ENCODE measurements at regions not wholly inside any gene's neighbourhood (a gene's known extent, or its start where the extent isn't known, plus 50 kb on each side); places are given as distances from the start of the nearest gene placed in this dataset.
A peak's percentile ranks its signal among the peaks of the same experiment; 100 is the strongest.

DNA sequence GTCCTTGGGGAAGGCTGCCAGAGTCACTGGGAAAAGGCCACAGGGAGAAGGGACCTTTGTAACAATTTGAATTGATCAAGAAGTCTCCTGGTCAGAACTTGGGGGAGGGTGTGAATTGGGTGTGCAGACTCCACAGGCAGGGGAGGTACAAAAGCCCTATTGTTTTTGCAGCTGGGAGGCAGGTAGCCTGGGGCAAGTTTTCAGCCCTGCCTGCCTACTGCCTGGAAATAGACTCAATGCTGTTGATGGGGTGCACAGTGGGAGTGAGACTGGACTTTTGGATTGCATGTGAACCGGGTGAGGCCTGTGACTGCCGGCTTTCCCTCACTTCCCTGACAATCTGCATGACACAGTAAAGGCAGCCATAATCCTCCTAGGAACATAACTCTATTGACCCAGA, 947.0 kb downstream of the REEP3 start (continued):
- no peak for TF ChIP-seq ZNF580 (tag by site-specific recombination; IDR thresholded peaks at IDR 0.05)
- TF ChIP-seq HOXD13 (CRISPR knock-in tag; IDR thresholded peaks at IDR 0.05; ENCODE audit: borderline replicate concordance), result no peak
- no peak for TF ChIP-seq ZNF48 (tag by site-specific recombination; IDR thresholded peaks at IDR 0.05)
- TF ChIP-seq ZNF837 (tag by site-specific recombination; IDR thresholded peaks at IDR 0.05), result no peak
- no peak for TF ChIP-seq OVOL3 (tag by site-specific recombination; IDR thresholded peaks at IDR 0.05)
- no peak for TF ChIP-seq MYNN (tag by site-specific recombination; IDR thresholded peaks at IDR 0.05; ENCODE audit: borderline replicate concordance)

GRCh38 chr10:64476506-64476905, 955.3 kb downstream of the REEP3 start:
- H3K4me3 ChIP-seq (ENCODE audit: low read depth, low read length), result no peak overlapping the region
- ChIA-PET CTCF (no interaction called here), POLR2A (no interaction called here)
- TF ChIP-seq ZNF580 (tag by site-specific recombination; IDR thresholded peaks at IDR 0.05) (no peak), ZNF112 (tag by site-specific recombination; IDR thresholded peaks at IDR 0.05) (no peak), SP2 (tag by site-specific recombination; IDR thresholded peaks at IDR 0.05) (no peak), ZXDB (tag by site-specific recombination; IDR thresholded peaks at IDR 0.05) (no peak), ZNF623 (tag by site-specific recombination; IDR thresholded peaks at IDR 0.05) (no peak), ZNF248 (tag by site-specific recombination; IDR thresholded peaks at IDR 0.05) (no peak), OSR2 (tag by site-specific recombination; IDR thresholded peaks at IDR 0.05) (no peak), SALL2 (tag by site-specific recombination; IDR thresholded peaks at IDR 0.05; ENCODE audit: borderline replicate concordance) (no peak), WT1 (tag by site-specific recombination; IDR thresholded peaks at IDR 0.05) (no peak), ZNF843 (tag by site-specific recombination; IDR thresholded peaks at IDR 0.05) (no peak), GLI2 (tag by site-specific recombination; IDR thresholded peaks at IDR 0.05; ENCODE audit: borderline replicate concordance, low read depth) (no peak), MEIS1 (CRISPR knock-in tag; IDR thresholded peaks at IDR 0.05; ENCODE audit: borderline replicate concordance) (no peak), ZNF48 (tag by site-specific recombination; IDR thresholded peaks at IDR 0.05) (no peak), ZNF558 (tag by site-specific recombination; IDR thresholded peaks at IDR 0.05) (no peak)
- TF ChIP-seq, protein P1, sequence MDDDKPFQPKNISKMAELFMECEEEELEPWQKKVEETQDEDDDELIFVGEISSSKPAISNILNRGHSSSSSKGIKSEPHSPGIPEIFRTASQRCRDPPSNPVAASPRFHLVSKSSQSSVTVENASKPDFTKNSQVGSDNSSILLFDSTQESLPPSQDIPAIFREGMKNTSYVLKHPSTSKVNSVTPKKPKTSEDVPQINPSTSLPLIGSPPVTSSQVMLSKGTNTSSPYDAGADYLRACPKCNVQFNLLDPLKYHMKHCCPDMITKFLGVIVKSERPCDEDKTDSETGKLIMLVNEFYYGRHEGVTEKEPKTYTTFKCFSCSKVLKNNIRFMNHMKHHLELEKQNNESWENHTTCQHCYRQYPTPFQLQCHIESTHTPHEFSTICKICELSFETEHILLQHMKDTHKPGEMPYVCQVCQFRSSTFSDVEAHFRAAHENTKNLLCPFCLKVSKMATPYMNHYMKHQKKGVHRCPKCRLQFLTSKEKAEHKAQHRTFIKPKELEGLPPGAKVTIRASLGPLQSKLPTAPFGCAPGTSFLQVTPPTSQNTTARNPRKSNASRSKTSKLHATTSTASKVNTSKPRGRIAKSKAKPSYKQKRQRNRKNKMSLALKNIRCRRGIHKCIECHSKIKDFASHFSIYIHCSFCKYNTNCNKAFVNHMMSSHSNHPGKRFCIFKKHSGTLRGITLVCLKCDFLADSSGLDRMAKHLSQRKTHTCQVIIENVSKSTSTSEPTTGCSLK (tag by site-specific recombination; IDR thresholded peaks at IDR 0.05), result no peak
- TF ChIP-seq, protein P2, sequence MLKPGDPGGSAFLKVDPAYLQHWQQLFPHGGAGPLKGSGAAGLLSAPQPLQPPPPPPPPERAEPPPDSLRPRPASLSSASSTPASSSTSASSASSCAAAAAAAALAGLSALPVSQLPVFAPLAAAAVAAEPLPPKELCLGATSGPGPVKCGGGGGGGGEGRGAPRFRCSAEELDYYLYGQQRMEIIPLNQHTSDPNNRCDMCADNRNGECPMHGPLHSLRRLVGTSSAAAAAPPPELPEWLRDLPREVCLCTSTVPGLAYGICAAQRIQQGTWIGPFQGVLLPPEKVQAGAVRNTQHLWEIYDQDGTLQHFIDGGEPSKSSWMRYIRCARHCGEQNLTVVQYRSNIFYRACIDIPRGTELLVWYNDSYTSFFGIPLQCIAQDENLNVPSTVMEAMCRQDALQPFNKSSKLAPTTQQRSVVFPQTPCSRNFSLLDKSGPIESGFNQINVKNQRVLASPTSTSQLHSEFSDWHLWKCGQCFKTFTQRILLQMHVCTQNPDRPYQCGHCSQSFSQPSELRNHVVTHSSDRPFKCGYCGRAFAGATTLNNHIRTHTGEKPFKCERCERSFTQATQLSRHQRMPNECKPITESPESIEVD (tag by site-specific recombination; IDR thresholded peaks at IDR 0.05), result no peak
- H3K9me3 ChIP-seq (ENCODE audit: control insufficient read depth, insufficient read depth, low read depth, low read length), result no peaks in the 10 kb centered on the region
- no peaks in the 10 kb centered on the region for H3K4me1 ChIP-seq (ENCODE audit: control insufficient read depth, insufficient read depth, low read length)
- no peaks in the 10 kb centered on the region for H3K36me3 ChIP-seq (ENCODE audit: control insufficient read depth in 2 of 2, insufficient read depth in 1 of 2, low read length in 2 of 2)
- H3K27ac ChIP-seq (ENCODE audit: extremely low read depth, low read depth, low read length), result no peak overlapping the region

GRCh38 chr10:64477791-64478190, 956.6 kb downstream of the REEP3 start:
- no peaks in the 10 kb centered on the region for H3K4me1 ChIP-seq (ENCODE audit: control insufficient read depth, insufficient read depth, low read length)
- CTCF ChIA-PET, result no interaction called here

More at GRCh38 chr10:64477791-64478190, 956.6 kb downstream of the REEP3 start:
- POLR2A ChIA-PET, result no interaction called here
- H3K36me3 ChIP-seq (ENCODE audit: control insufficient read depth in 2 of 2, insufficient read depth in 1 of 2, low read length in 2 of 2), result no peaks in the 10 kb centered on the region
- TF ChIP-seq ZNF76 (tag by site-specific recombination; IDR thresholded peaks at IDR 0.05; ENCODE audit: borderline replicate concordance, low read depth), result no peak
- no peak for TF ChIP-seq BCL11B (tag by site-specific recombination; IDR thresholded peaks at IDR 0.05; ENCODE audit: low read depth)
- no peak for TF ChIP-seq ZNF302 (tag by site-specific recombination; IDR thresholded peaks at IDR 0.05; ENCODE audit: low read depth)
- no peak for TF ChIP-seq ZNF473 (tag by site-specific recombination; IDR thresholded peaks at IDR 0.05)
- TF ChIP-seq SCRT2 (tag by site-specific recombination; IDR thresholded peaks at IDR 0.05), result peak; percentile 40; the same call in 1 of the 2 replicates
- H3K9me3 ChIP-seq (ENCODE audit: control insufficient read depth, insufficient read depth, low read depth, low read length), result no peaks in the 10 kb centered on the region
- no peak overlapping the region for H3K27ac ChIP-seq (ENCODE audit: extremely low read depth, low read depth, low read length)
- no peak overlapping the region for H3K4me3 ChIP-seq (ENCODE audit: low read depth, low read length)
